ENCODE measurements at regions not wholly inside any gene's neighbourhood (a gene's known extent, or its start where the extent isn't known, plus 50 kb on each side); places are given as distances from the start of the nearest gene placed in this dataset.
"Not testable (repeated sequence)": the region's sequence is repeated elsewhere in the genome, so short reads cannot be mapped to it uniquely, and the experiment has no call there.

DNA sequence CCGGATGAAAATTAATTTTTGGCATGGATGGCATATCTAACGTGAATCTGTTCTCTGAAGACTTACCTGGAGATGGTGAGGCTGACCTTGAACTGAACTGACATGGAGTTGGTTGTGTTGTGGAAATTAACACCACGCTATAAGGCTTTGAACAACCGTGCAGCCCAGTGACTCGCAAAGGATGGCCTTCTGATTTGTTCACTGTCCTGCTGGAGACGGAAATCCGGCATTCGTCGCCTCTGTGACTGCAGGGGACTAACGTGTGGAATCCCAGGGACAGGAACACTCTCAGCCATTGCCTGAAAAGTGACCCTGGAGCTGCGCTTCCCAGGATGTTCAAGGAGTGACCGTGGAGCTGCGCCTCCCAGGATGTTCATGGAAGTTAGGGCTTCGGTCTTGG, 100.3 kb downstream of the NPIPB11 start:
- Histone ChIP-seq H3K4me3 (ENCODE audit: low read length) (no peak overlapping the region), H3K36me3 (ENCODE audit: control insufficient read depth, insufficient read depth, low read length) (no peaks in the 10 kb centered on the region), H3K4me1 (ENCODE audit: control insufficient read depth, insufficient read depth, low read length) (peaks cover 31% of the 10 kb centered on the region), H3K9ac (ENCODE audit: low read length) (no peak overlapping the region), H3K9me3 (ENCODE audit: control insufficient read depth, low read length) (no peaks in the 10 kb centered on the region), H3K27me3 (ENCODE audit: control insufficient read depth, insufficient read depth, low read length) (peaks cover 6% of the 10 kb centered on the region)

DNA sequence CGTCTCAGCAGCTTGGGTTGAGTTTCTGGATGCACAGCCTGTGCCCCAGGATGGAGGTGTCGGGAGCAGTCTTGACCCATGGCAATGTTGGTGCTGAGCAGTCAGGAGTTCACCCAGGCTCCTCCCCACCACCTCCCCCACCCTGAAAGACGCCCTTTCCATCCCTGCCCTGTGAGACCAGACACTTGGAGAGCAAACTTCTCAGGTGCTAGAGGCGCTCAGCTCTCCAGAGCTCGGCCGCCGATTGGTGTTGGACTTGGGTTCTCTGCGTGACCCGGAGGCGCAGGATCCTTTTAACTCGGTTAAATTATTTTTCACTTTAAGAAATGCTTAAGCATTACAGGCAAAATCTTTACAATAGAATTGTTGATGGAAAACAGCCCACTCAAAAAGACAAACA, 101.5 kb downstream of the NPIPB11 start:
- peaks cover 24% of the 10 kb centered on the region for H3K4me1 ChIP-seq (ENCODE audit: control insufficient read depth, insufficient read depth, low read length)
- not testable (repeated sequence) for H3K9ac ChIP-seq (ENCODE audit: low read length); H3K36me3 ChIP-seq (ENCODE audit: control insufficient read depth, insufficient read depth, low read length); H3K27me3 ChIP-seq (ENCODE audit: control insufficient read depth, insufficient read depth, low read length); H3K4me3 ChIP-seq (ENCODE audit: low read length); H3K9me3 ChIP-seq (ENCODE audit: control insufficient read depth, low read length)

DNA sequence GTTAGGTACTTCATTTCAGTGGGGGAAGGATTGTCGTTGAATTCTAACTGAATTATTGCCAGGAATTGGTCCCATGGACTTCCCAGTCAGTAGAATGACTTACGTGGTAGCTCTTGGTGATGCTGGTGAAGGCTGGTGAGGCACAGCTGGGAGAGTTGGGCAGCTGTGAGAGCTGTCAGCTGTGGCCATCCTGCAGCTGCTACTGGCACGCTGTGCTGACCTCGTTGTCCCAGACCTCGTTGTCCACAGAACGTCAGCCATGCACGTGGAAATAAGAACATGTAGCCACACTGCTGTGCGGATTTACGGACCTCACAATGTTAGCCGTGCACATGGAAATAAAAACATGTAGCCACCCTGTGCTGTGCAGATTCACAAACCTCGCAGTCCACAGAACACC, 102.3 kb downstream of the NPIPB11 start:
- Histone ChIP-seq H3K4me1 (ENCODE audit: control insufficient read depth, insufficient read depth, low read length) (peaks cover 23% of the 10 kb centered on the region), H3K9ac (ENCODE audit: low read length) (no peak overlapping the region), H3K4me3 (ENCODE audit: low read length) (no peak overlapping the region), H3K36me3 (ENCODE audit: control insufficient read depth, insufficient read depth, low read length) (no peaks in the 10 kb centered on the region), H3K9me3 (ENCODE audit: control insufficient read depth, low read length) (no peaks in the 10 kb centered on the region), H3K27me3 (ENCODE audit: control insufficient read depth, insufficient read depth, low read length) (peaks cover 6% of the 10 kb centered on the region)

DNA sequence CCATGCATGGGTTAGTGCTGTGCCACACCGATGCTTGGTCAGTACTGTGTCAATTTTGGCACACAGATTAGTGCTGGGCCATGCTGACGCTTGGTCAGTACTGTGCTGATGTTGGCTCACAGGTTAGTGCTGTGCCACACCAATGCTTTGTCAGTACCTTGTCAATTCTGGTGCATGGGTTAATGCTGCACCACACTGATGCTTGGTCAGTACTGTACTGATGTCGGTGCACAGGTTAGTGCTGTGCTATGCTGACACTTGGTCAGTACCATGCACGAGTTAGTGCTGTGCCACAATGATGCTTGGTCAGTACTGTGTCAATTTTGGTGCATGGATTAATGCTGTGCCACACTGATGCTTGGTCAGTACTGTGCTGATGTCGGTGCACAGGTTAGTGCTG, 103.0 kb downstream of the NPIPB11 start:
- Histone ChIP-seq H3K9ac (ENCODE audit: low read length) (no peak overlapping the region), H3K4me1 (ENCODE audit: control insufficient read depth, insufficient read depth, low read length) (peaks cover 16% of the 10 kb centered on the region), H3K4me3 (ENCODE audit: low read length) (no peak overlapping the region), H3K27me3 (ENCODE audit: control insufficient read depth, insufficient read depth, low read length) (no peaks in the 10 kb centered on the region), H3K36me3 (ENCODE audit: control insufficient read depth, insufficient read depth, low read length) (no peaks in the 10 kb centered on the region), H3K9me3 (ENCODE audit: control insufficient read depth, low read length) (no peaks in the 10 kb centered on the region)

DNA sequence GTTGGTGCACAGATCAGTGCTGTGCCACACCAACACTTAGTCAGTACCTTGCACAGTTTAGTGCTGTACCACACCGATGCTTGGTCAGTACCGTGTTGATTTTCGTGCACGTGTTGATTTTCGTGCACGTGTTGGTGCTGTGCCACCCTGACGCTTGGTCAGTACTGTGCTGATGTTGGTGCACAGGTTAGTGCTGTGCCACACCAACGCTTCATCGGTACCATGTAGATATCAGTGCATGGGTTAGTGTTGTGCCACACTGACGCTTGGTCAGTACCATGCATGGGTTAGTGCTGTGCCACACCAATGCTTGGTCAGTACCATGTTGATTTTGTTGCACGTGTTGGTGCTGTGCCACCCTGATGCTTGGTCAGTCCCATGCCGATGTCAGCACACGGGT, 103.5 kb downstream of the NPIPB11 start:
- Histone ChIP-seq H3K4me1 (ENCODE audit: control insufficient read depth, insufficient read depth, low read length) (peaks cover 10% of the 10 kb centered on the region), H3K27me3 (ENCODE audit: control insufficient read depth, insufficient read depth, low read length) (no peaks in the 10 kb centered on the region), H3K9me3 (ENCODE audit: control insufficient read depth, low read length) (no peaks in the 10 kb centered on the region), H3K9ac (ENCODE audit: low read length) (no peak overlapping the region), H3K36me3 (ENCODE audit: control insufficient read depth, insufficient read depth, low read length) (no peaks in the 10 kb centered on the region), H3K4me3 (ENCODE audit: low read length) (no peak overlapping the region)

DNA sequence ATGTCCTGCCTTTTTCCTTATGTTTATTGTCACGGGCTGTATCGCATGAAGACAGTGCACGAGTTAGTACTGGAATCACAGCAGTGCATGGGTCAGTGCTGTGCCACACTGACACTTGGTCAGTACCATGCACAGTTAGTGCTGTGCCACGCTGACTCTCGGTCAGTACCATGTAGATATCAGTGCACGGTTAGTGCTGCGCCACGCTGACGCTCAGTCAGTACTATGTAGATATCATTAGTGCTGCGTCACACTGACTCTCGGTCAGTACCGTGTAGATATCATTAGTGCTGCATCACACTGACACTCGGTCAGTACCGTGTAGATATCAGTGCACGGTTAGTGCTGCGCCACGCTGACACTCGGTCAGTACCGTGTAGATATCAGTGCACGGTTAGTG, 104.1 kb downstream of the NPIPB11 start:
- not testable (repeated sequence) for H3K27me3 ChIP-seq (ENCODE audit: control insufficient read depth, insufficient read depth, low read length); H3K9me3 ChIP-seq (ENCODE audit: control insufficient read depth, low read length); H3K9ac ChIP-seq (ENCODE audit: low read length); H3K36me3 ChIP-seq (ENCODE audit: control insufficient read depth, insufficient read depth, low read length); H3K4me1 ChIP-seq (ENCODE audit: control insufficient read depth, insufficient read depth, low read length); H3K4me3 ChIP-seq (ENCODE audit: low read length)

DNA sequence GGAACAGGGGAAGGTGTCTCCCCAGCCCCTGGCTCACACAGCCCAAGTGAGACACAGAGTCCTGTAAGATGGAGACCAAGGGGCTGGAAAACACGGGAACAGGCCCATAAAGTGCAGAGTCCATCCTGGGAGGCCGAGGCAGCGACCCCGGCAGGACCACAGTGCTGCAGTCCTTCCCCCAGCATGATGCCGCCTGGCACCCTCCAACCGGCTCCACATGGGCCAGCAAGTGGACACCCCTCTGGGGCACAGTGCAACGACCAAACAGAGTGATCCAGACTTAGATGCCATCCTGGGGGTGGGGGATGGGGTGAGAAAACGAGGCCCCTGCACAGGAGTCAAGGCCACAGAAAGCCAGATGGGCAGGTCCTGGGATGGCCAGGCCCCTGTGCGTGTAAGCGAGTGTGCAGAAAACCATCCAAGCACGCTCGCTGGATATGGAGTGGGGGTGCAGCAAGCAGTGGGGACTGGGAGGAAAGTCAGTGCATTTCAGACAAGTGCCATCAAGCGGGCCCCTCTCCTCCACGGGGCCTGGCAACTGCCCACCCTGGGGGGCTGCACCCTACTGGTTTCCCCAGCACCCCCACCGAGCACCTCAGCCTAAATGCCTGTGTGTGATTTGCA, 104.7 kb downstream of the NPIPB11 start:
- not testable (repeated sequence) for H3K36me3 ChIP-seq (ENCODE audit: control insufficient read depth, insufficient read depth, low read length); H3K9me3 ChIP-seq (ENCODE audit: control insufficient read depth, low read length); H3K27me3 ChIP-seq (ENCODE audit: control insufficient read depth, insufficient read depth, low read length); H3K9ac ChIP-seq (ENCODE audit: low read length); H3K4me3 ChIP-seq (ENCODE audit: low read length); H3K4me1 ChIP-seq (ENCODE audit: control insufficient read depth, insufficient read depth, low read length)

DNA sequence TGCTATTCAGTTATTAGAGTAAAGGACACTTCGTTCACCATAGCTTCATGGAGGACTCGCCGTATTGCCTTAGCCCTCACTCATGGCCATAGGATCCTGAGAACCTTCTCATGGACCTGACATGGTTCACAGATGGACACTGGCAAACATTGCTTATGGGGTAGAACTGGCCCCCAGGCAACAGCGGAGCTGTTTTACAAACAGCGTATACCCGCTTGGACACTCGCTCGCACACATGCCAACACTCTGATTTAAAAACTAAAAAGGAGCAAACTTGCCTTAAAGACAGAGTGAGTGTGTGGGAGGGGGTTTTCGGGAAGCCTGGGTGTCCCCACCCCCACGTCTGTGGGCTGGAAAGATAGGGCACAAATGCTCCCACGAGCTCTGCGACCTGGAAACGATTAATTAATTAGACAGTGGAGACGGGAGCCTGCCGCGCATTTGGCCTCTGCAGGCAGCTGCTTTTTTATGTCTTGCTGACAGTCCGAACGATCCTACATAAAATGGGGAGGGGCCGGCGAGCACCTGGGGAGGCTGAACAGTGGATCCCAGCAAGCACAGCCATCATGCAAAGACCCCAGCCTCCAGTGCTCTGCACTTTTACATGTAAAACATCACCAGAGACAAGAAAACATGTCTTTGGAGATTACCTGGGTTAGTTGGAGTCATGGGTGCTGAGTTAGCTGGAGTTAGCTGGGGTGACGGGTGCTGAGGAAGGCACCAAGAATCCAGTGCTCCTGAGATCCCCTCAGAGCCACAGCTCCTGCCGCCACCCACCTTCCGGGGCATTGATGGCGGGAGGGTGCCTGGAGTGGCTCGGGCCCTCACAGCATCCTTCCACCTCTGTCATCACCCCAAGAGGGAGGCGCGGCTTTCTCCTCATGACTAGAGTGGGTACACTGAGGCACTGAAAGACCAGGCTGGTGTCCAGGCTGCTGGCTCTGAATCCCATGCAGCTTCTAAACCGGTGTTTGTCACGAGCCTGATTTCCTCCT, 105.7 kb downstream of the NPIPB11 start:
- H3K36me3 ChIP-seq (ENCODE audit: control insufficient read depth, insufficient read depth, low read length); H3K4me1 ChIP-seq (ENCODE audit: control insufficient read depth, insufficient read depth, low read length); H3K9ac ChIP-seq (ENCODE audit: low read length); H3K4me3 ChIP-seq (ENCODE audit: low read length); H3K27me3 ChIP-seq (ENCODE audit: control insufficient read depth, insufficient read depth, low read length); H3K9me3 ChIP-seq (ENCODE audit: control insufficient read depth, low read length): not testable (repeated sequence)

DNA sequence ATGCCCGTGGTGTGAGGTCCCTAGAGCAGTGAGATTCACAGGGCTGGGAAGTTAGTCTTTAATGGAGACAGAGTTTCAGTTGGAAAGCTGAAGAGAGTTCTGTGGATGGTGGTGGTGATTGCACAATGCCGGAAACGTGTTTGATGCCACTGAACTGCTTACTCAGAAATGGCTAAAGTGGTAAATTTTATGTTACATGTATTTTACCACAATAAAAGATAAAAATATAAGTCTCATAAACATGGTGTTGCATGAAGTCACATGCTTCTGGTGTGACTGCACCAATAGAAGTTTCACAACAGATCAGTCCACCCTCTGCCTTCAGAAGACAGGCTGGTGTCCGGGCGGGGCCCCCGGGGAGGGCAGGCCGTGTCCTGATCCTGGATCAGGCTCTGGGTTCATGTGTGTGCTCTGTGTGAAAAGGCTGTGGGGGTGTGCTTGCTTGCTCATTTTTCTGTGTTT, 106.5 kb downstream of the NPIPB11 start:
- not testable (repeated sequence) for H3K27me3 ChIP-seq (ENCODE audit: control insufficient read depth, insufficient read depth, low read length); H3K9ac ChIP-seq (ENCODE audit: low read length); H3K9me3 ChIP-seq (ENCODE audit: control insufficient read depth, low read length); H3K4me3 ChIP-seq (ENCODE audit: low read length); H3K36me3 ChIP-seq (ENCODE audit: control insufficient read depth, insufficient read depth, low read length); H3K4me1 ChIP-seq (ENCODE audit: control insufficient read depth, insufficient read depth, low read length)

DNA sequence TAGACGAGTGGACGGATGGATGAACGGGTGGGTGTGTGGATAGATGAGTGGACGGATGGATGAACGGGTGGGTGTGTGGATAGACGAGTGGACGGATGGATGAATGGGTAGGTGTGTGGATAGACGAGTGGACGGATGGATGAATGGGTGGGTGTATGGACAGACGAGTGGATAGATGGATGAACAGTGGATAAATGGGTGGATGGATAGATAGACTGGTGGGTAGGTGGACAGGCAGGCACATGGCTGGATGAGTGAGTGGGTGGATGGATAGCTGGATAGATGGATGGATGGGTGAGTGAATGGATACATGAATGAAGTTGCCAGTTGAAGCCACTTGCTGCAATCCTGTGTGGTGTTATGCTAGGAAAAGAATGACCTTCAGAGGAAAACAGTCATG, 107.5 kb downstream of the NPIPB11 start:
- not testable (repeated sequence) for H3K9me3 ChIP-seq (ENCODE audit: control insufficient read depth, low read length); H3K4me3 ChIP-seq (ENCODE audit: low read length); H3K9ac ChIP-seq (ENCODE audit: low read length); H3K27me3 ChIP-seq (ENCODE audit: control insufficient read depth, insufficient read depth, low read length); H3K4me1 ChIP-seq (ENCODE audit: control insufficient read depth, insufficient read depth, low read length); H3K36me3 ChIP-seq (ENCODE audit: control insufficient read depth, insufficient read depth, low read length)

DNA sequence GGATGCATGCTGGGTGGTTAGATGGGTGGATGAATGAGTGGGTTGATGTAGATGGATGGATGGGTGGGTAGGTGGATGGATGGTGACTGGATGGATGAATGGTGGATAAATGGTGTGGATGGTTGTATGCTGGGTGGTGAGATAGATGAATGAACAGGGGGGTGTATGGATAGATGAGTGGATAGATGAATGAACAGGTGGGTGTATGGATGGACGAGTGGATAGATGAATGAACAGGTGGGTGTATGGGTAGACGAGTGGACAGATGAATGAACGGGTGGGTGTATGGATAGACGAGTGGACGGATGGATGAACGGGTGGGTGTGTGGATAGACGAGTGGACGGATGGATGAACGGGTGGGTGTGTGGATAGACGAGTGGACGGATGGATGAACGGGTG, 108.2 kb downstream of the NPIPB11 start:
- H3K27me3 ChIP-seq (ENCODE audit: control insufficient read depth, insufficient read depth, low read length); H3K36me3 ChIP-seq (ENCODE audit: control insufficient read depth, insufficient read depth, low read length); H3K9ac ChIP-seq (ENCODE audit: low read length); H3K9me3 ChIP-seq (ENCODE audit: control insufficient read depth, low read length); H3K4me1 ChIP-seq (ENCODE audit: control insufficient read depth, insufficient read depth, low read length); H3K4me3 ChIP-seq (ENCODE audit: low read length): not testable (repeated sequence)

DNA sequence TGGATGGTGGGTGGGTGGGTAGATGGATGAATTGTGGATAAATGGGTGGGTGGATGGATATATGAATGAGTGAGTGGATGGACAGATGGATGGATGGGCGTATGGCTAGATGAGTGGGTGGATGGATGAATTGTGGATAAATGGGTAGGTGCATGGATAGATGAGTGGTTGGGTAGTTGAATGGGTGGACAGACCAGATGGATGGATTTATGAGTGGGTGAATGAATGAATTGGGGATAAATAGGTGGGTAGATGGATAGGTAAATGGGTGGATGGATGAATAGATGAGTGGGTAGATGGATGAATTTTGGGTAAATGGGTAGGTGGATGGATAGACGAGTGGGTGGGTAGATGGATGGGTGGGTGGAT, 108.7 kb downstream of the NPIPB11 start:
- not testable (repeated sequence) for H3K27me3 ChIP-seq (ENCODE audit: control insufficient read depth, insufficient read depth, low read length); H3K4me3 ChIP-seq (ENCODE audit: low read length); H3K36me3 ChIP-seq (ENCODE audit: control insufficient read depth, insufficient read depth, low read length); H3K9ac ChIP-seq (ENCODE audit: low read length); H3K4me1 ChIP-seq (ENCODE audit: control insufficient read depth, insufficient read depth, low read length); H3K9me3 ChIP-seq (ENCODE audit: control insufficient read depth, low read length)

Data from mucosa of stomach (tissue), 1 donor.